ENCODE measurements at regions not wholly inside any gene's neighbourhood (a gene's known extent, or its start where the extent isn't known, plus 50 kb on each side); places are given as distances from the start of the nearest gene placed in this dataset.

DNA sequence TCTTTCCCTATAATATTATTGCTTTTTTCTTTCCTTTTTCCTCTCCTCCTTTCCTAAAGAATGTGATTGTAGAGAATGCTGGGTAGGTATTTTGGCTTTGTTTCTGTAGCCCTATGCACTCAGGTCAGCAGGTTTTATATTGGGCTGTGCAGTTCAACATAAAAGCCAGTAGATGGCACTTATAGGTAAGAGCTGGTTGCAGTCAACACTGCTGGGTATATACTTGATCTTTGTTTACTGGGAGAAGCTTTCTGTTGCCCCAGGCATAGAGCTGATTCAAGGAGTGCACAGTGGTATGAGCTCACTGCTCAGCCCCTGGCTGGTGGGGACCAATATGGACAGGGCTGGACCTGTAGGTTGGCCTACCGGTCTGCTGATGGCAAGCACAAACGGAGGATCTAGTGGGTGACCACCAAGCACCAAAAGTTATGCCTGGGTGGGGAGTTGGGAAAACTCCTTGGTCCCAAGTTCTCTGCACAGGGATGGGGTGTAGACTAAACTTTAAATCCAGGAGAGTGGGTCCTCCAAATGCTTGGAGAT, 378.9 kb downstream of the PMP22 start:
- no peak overlapping the region for H3K4me3 ChIP-seq
- peaks cover 0 to 4% of the 10 kb centered on the region in 2 donors for H3K27me3 ChIP-seq
- no peaks in the 10 kb centered on the region for H3K36me3 ChIP-seq
- no peaks in the 10 kb centered on the region for H3K4me1 ChIP-seq
- intact Hi-C loops (cut with DNase I; ENCODE audit: low total_unique reads): no loop called here
- peaks cover 0 to 8% of the 10 kb centered on the region in 2 donors for H3K9me3 ChIP-seq
- TF ChIP-seq POLR2A (IDR thresholded peaks at IDR 0.05): no peak
- TF ChIP-seq, protein P1, sequence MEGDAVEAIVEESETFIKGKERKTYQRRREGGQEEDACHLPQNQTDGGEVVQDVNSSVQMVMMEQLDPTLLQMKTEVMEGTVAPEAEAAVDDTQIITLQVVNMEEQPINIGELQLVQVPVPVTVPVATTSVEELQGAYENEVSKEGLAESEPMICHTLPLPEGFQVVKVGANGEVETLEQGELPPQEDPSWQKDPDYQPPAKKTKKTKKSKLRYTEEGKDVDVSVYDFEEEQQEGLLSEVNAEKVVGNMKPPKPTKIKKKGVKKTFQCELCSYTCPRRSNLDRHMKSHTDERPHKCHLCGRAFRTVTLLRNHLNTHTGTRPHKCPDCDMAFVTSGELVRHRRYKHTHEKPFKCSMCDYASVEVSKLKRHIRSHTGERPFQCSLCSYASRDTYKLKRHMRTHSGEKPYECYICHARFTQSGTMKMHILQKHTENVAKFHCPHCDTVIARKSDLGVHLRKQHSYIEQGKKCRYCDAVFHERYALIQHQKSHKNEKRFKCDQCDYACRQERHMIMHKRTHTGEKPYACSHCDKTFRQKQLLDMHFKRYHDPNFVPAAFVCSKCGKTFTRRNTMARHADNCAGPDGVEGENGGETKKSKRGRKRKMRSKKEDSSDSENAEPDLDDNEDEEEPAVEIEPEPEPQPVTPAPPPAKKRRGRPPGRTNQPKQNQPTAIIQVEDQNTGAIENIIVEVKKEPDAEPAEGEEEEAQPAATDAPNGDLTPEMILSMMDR (IDR thresholded peaks at IDR 0.05): no peak
- H3K27ac ChIP-seq: no peak overlapping the region
- DNase-seq: no peak

DNA sequence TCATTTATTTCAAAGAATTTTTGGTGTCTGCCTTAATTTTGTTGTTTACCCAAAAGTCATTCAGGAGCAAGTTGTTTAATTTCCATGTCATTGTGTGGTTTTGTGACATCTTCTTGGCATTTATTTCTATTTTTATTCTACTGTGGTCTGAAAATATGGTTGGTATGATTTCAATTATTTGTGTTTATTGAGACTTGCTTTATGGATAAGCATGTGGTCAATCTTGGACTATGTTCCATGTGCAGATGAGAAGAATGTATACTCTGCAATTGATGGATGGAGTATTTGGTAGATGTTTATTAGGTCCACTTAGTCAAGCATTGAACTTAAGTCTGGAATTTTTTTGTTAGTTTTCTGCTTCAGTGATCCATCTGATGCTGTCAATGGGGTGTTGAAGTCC, 383.0 kb downstream of the PMP22 start:
- TF ChIP-seq, protein P1 (IDR thresholded peaks at IDR 0.05): no peak
- no peak for TF ChIP-seq POLR2A (IDR thresholded peaks at IDR 0.05)
- peaks cover 0 to 8% of the 10 kb centered on the region in 2 donors for H3K9me3 ChIP-seq
- H3K27ac ChIP-seq: no peak overlapping the region
- no peaks in the 10 kb centered on the region for H3K4me1 ChIP-seq
- DNase-seq: no peak
- H3K27me3 ChIP-seq: no peaks in the 10 kb centered on the region
- no peak overlapping the region for H3K4me3 ChIP-seq
- intact Hi-C loops (cut with DNase I; ENCODE audit: low total_unique reads): no loop called here
- H3K36me3 ChIP-seq: no peaks in the 10 kb centered on the region

DNA sequence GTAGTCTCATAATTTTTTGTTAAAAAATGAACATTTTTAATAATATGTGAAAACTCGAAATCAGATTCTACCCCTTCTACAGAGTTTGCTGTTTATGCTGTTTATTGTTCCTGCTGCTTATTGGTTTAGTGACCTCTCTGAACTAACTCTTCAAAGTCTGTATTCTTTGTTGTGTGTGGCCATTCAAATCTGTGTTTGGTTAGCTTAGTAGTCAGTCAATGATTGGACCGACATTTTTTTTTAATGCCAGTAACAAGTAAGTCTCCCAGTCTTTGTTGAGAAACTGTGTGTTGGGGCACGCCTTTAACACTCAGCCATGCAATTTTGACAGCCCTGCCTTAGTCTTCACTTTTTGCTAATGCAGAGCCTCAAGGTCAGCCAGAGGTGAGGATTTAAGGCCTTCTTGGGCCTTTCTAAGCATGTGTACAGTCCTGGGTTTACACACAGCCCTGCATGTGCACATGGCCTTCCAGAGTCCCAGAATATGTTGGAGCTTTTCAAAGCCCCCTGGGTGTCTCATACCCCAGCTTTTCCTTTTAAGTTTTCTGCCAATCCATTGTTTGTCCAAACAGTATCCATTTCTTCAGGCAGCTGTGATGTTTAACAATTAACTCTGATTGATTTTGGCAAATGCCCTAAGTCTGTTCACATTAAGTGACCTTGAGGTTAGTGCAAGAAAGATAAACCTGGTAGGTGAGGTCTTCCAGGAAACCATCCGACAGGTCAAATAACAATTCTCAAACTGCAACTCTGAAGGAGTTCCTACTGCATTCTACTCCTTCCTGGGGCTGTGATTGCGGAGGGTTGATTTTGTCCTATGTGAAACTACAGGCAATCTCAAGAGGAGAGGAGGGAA, 389.3 kb downstream of the PMP22 start:
- H3K27me3 ChIP-seq: no peaks in the 10 kb centered on the region
- H3K4me1 ChIP-seq: no peaks in the 10 kb centered on the region
- no peaks in the 10 kb centered on the region for H3K36me3 ChIP-seq
- no peak for TF ChIP-seq POLR2A (IDR thresholded peaks at IDR 0.05)
- TF ChIP-seq, protein P1 (IDR thresholded peaks at IDR 0.05): no peak
- H3K9me3 ChIP-seq: no peaks in the 10 kb centered on the region
- H3K4me3 ChIP-seq: no peak overlapping the region
- H3K27ac ChIP-seq: no peak overlapping the region
- DNase-seq: no peak
- intact Hi-C loops (cut with DNase I; ENCODE audit: low total_unique reads): no loop called here

DNA sequence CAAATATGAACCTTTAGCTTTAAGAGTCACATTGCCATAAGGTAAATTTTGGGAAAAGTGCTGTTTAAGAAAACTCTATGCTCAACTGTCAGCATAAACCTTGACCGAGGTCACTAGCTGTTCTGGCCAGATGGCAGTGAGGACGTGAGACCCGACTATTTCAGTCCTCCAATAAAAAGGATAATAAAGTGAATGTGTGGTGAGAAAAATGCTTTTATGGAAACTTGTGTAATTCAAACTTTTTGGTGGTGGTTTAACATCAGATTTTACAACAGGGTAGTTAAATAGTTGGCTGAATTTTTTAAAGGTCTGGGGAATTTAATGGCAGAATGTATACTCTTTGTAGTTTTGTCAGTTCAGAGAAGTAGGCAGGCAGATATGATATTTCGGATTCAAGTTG, 391.1 kb downstream of the PMP22 start:
- Histone ChIP-seq H3K4me1 (no peaks in the 10 kb centered on the region), H3K4me3 (no peak overlapping the region), H3K36me3 (no peaks in the 10 kb centered on the region), H3K27me3 (no peaks in the 10 kb centered on the region), H3K9me3 (no peaks in the 10 kb centered on the region), H3K27ac (no peak overlapping the region)
- no peak for DNase-seq
- no peak for TF ChIP-seq POLR2A (IDR thresholded peaks at IDR 0.05)
- TF ChIP-seq, protein P1 (IDR thresholded peaks at IDR 0.05): no peak
- intact Hi-C loops (cut with DNase I; ENCODE audit: low total_unique reads): no loop called here

DNA sequence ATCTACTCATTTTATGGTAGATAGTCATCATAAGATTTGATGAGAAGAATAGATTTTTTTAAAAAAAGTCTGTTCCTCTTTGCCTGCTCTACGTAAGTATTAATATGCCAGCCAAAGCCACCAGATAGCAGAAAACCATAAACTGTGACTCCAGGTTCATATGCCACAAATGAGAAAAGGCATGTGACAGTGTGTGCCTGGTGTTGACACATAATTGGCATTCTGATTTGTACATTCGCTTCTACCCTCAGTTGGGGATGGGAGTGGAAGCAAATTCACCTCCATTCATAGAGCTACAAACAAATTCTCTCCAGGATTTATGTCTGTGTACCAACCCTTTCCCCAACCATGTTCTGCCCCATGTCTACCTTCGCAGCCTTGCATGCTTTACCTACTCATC, 391.6 kb downstream of the PMP22 start:
- H3K4me3 ChIP-seq: no peak overlapping the region
- no peaks in the 10 kb centered on the region for H3K4me1 ChIP-seq
- intact Hi-C loops (cut with DNase I; ENCODE audit: low total_unique reads): no loop called here
- H3K27me3 ChIP-seq: no peaks in the 10 kb centered on the region
- no peaks in the 10 kb centered on the region for H3K9me3 ChIP-seq
- DNase-seq: no peak
- TF ChIP-seq, protein P1 (IDR thresholded peaks at IDR 0.05): no peak
- TF ChIP-seq POLR2A (IDR thresholded peaks at IDR 0.05): no peak
- no peak overlapping the region for H3K27ac ChIP-seq
- no peaks in the 10 kb centered on the region for H3K36me3 ChIP-seq

Data from uterus (tissue), 3 donors.